ENCODE measurements at regions not wholly inside any gene's neighbourhood (a gene's known extent, or its start where the extent isn't known, plus 50 kb on each side); places are given as distances from the start of the nearest gene placed in this dataset.

DNA sequence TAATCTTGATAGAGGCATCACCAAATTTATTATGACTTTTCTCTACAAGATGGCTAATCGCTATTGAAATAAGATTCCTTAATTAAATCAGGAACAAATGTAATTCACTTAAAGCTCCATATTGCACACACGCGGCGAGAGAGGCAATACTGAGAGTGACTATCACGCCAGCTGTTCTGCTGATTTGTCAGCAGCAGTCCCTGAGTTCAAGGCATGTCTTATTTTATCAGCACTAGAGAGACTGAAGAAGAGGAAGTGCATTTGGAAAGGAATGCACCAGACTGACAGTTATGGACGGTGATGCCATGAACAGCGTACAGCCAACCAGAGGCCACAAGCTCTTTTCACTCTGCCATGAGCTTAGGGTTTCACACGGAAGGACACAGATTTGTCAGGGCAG, 83.6 kb upstream of the SLCO3A1 start:
- no peaks in the 10 kb centered on the region for H3K36me3 ChIP-seq (ENCODE audit: control insufficient read depth, insufficient read depth, low read length)
- no peaks in the 10 kb centered on the region for H3K4me1 ChIP-seq (ENCODE audit: control insufficient read depth, insufficient read depth, low read length)
- H3K27ac ChIP-seq (ENCODE audit: low read depth, low read length): no peak overlapping the region
- DNase-seq: no peak
- no peak overlapping the region for H3K9ac ChIP-seq (ENCODE audit: extremely low read depth, low read length, poor library complexity, severe bottlenecking)
- Mint-ChIP-seq H3K4me3 (no peak overlapping the region), H3K27me3 (ENCODE audit: insufficient read depth) (peaks cover 16% of the 10 kb centered on the region), H3K36me3 (ENCODE audit: low read depth) (no peaks in the 10 kb centered on the region), H3K9me3 (no peaks in the 10 kb centered on the region), H3K27ac (no peak overlapping the region), H3K4me1 (peaks cover 8% of the 10 kb centered on the region)
- H3K27me3 ChIP-seq (ENCODE audit: control insufficient read depth, insufficient read depth, low read length, poor library complexity, severe bottlenecking): peaks cover 4% of the 10 kb centered on the region
- TF ChIP-seq CTCF (conservative IDR thresholded peaks at IDR 0.05): no peak
- no peak overlapping the region for H3K4me3 ChIP-seq (ENCODE audit: low read length)
- 94 to 95% methylated on average over 7 to 8 of the region's 8 CpGs for WGBS, 2 experiments (ENCODE audit: insufficient coverage in 1 of 2, insufficient read length in 1 of 2)
- H3K9me3 ChIP-seq (ENCODE audit: control insufficient read depth, low read length): no peaks in the 10 kb centered on the region

DNA sequence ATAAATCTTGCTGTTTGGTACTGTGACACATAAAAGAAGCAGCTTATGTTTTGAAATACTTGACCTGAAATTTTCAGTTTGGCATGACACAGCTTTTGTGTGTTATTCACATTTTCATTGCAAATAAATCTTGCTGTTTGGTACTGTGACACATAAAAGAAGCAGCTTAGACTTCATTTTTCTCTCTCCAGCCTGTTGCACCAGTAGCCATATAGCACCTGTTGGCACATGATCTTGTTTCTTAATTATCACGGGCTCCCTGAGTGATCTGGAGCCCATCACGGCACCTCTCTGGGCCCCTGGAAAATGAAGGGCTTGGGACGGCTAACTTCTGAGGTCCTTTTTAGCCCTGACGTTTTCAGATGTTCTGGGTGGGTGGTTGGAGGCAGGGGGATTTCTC, 77.4 kb upstream of the SLCO3A1 start:
- DNase-seq: no peak
- no peak overlapping the region for H3K9ac ChIP-seq (ENCODE audit: extremely low read depth, low read length, poor library complexity, severe bottlenecking)
- Mint-ChIP-seq H3K4me3 (no peak overlapping the region), H3K9me3 (no peaks in the 10 kb centered on the region), H3K4me1 (peaks cover 2% of the 10 kb centered on the region), H3K36me3 (ENCODE audit: low read depth) (no peaks in the 10 kb centered on the region), H3K27me3 (ENCODE audit: insufficient read depth) (peaks cover 4% of the 10 kb centered on the region), H3K27ac (no peak overlapping the region)
- no peak overlapping the region for H3K4me3 ChIP-seq (ENCODE audit: low read length)
- no peaks in the 10 kb centered on the region for H3K9me3 ChIP-seq (ENCODE audit: control insufficient read depth, low read length)
- H3K4me1 ChIP-seq (ENCODE audit: control insufficient read depth, insufficient read depth, low read length): peaks cover 3% of the 10 kb centered on the region
- H3K36me3 ChIP-seq (ENCODE audit: control insufficient read depth, insufficient read depth, low read length): no peaks in the 10 kb centered on the region
- whole genome bisulfite sequencing, 2 experiments (ENCODE audit: insufficient coverage in 1 of 2, insufficient read length in 1 of 2): 93 to 94% methylated on average over 3 to 4 of the region's 4 CpGs
- no peak for TF ChIP-seq CTCF (conservative IDR thresholded peaks at IDR 0.05)
- peaks cover 4% of the 10 kb centered on the region for H3K27me3 ChIP-seq (ENCODE audit: control insufficient read depth, insufficient read depth, low read length, poor library complexity, severe bottlenecking)
- H3K27ac ChIP-seq (ENCODE audit: low read depth, low read length): no peak overlapping the region

DNA sequence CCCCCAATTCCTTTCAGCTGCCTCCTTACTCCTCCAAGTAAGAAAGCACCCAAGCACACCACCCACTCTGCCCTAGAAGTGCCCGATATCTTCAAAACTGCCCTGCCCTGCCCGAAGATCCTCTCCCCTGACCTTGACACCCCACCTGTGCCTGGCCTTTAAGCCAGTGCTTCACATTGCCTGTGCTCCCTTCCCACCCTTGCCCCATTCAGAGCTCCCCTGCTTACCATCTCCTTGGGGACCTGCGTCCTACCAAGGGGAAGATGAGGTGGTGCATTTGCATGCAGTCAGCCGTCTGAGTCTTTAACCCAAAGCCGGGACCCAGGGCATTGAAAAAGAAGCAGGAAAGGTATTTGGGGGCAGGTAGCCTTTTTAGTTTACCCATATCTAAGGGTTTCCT, 73.5 kb upstream of the SLCO3A1 start:
- no peak for TF ChIP-seq CTCF (conservative IDR thresholded peaks at IDR 0.05)
- Histone ChIP-seq H3K4me3 (ENCODE audit: low read length) (no peak overlapping the region), H3K4me1 (ENCODE audit: control insufficient read depth, insufficient read depth, low read length) (peaks cover 3% of the 10 kb centered on the region), H3K27ac (ENCODE audit: low read depth, low read length) (no peak overlapping the region), H3K27me3 (ENCODE audit: control insufficient read depth, insufficient read depth, low read length, poor library complexity, severe bottlenecking) (no peaks in the 10 kb centered on the region), H3K36me3 (ENCODE audit: control insufficient read depth, insufficient read depth, low read length) (no peaks in the 10 kb centered on the region), H3K9me3 (ENCODE audit: control insufficient read depth, low read length) (no peaks in the 10 kb centered on the region), H3K9ac (ENCODE audit: extremely low read depth, low read length, poor library complexity, severe bottlenecking) (no peak overlapping the region)
- H3K36me3 Mint-ChIP-seq (ENCODE audit: low read depth): no peaks in the 10 kb centered on the region
- 90 to 100% methylated on average over 1 to 5 of the region's 5 CpGs for WGBS, 2 experiments (ENCODE audit: insufficient coverage in 1 of 2, insufficient read length in 1 of 2)
- peaks cover 2% of the 10 kb centered on the region for H3K4me1 Mint-ChIP-seq
- H3K9me3 Mint-ChIP-seq: no peaks in the 10 kb centered on the region
- H3K4me3 Mint-ChIP-seq: no peak overlapping the region
- H3K27me3 Mint-ChIP-seq (ENCODE audit: insufficient read depth): peaks cover 4% of the 10 kb centered on the region
- DNase-seq: no peak
- H3K27ac Mint-ChIP-seq: no peak overlapping the region
